C4-2B (cell line): ENCODE measurements at regions not wholly inside any gene's neighbourhood (a gene's known extent, or its start where the extent isn't known, plus 50 kb on each side); places are given as distances from the start of the nearest gene placed in this dataset.
"Not testable (repeated sequence)": the region's sequence is repeated elsewhere in the genome, so short reads cannot be mapped to it uniquely, and the experiment has no call there.

Source experiments
- CTCF ChIP-seq: fragments of 450-650 bp; conservative IDR thresholded peaks from 2 replicates; pipeline ENCODE4 v1.5.1; 2017; ENCODE audit warnings: mild to moderate bottlenecking
- ZFX ChIP-seq: fragments of 450-650 bp; IDR thresholded peaks from 2 replicates; pipeline ENCODE4 v1.6.1; 2017

GRCh38 chr14:88127669-88128068, 122.7 kb downstream of the GPR65 start:
- not testable (repeated sequence) for TF ChIP-seq CTCF, ZFX
